ENCODE measurements at regions not wholly inside any gene's neighbourhood (a gene's known extent, or its start where the extent isn't known, plus 50 kb on each side); places are given as distances from the start of the nearest gene placed in this dataset.

DNA sequence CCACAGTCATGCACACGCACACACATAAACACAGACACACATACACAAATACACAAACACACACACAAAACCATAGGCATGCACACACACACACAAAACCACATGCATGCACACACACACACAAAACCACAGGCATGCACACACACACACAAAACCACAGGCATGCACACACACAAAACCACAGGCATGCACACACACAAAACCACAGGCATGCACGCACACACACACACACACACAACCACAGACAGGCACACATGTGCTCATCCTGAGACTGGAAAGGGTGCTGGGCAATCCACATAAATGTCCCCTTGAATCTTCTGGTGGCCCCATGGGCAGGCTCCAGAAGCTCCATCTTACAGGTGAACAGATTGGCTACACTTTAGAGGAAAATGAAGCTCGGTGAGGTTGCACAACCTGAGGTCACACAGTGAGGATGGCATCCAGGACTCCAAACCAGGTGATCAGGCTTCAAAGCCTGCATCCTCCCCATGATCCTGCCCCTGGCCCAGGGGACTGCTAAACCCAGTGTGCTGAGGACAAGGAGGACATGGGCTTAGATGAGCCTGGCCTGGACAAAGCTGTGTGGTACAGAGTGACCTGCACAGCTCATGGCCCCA, 144.8 kb downstream of the GADD45G start:
- H3K27me3 ChIP-seq (ENCODE audit: control insufficient read depth, insufficient read depth, low read length), result no peaks in the 10 kb centered on the region
- DNase-seq (ENCODE audit: low read depth, low spot score), result no peak
- peaks cover 25% of the 10 kb centered on the region; the same call in 1 of the 2 replicates for H3K9me3 ChIP-seq (ENCODE audit: control insufficient read depth, insufficient read depth, low read length)
- H3K4me3 ChIP-seq (ENCODE audit: low read depth, low read length), result no peak overlapping the region
- TF ChIP-seq CTCF (IDR thresholded peaks at IDR 0.05; ENCODE audit: low read depth, low read length), result no peak
- CTCF ChIA-PET, result no interaction called here
- no peak overlapping the region for H3K27ac ChIP-seq (ENCODE audit: low read depth, low read length)
- POLR2A ChIA-PET, result no interaction called here

- Histone ChIP-seq H3K4me3 (ENCODE audit: low read depth, low read length) (no peak overlapping the region), H3K9me3 (ENCODE audit: control insufficient read depth, insufficient read depth, low read length) (peaks cover 21% of the 10 kb centered on the region; the same call in 1 of the 2 replicates), H3K27ac (ENCODE audit: low read depth, low read length) (no peak overlapping the region), H3K27me3 (ENCODE audit: control insufficient read depth, insufficient read depth, low read length) (no peaks in the 10 kb centered on the region)
- POLR2A ChIA-PET, result no interaction called here
- TF ChIP-seq CTCF (IDR thresholded peaks at IDR 0.05; ENCODE audit: low read depth, low read length), result no peak
- CTCF ChIA-PET, result no interaction called here
- no peak for DNase-seq (ENCODE audit: low read depth, low spot score)
These were observed 145.4 kb downstream of the GADD45G start for GRCh38 chr9:89750117-89750791.

DNA sequence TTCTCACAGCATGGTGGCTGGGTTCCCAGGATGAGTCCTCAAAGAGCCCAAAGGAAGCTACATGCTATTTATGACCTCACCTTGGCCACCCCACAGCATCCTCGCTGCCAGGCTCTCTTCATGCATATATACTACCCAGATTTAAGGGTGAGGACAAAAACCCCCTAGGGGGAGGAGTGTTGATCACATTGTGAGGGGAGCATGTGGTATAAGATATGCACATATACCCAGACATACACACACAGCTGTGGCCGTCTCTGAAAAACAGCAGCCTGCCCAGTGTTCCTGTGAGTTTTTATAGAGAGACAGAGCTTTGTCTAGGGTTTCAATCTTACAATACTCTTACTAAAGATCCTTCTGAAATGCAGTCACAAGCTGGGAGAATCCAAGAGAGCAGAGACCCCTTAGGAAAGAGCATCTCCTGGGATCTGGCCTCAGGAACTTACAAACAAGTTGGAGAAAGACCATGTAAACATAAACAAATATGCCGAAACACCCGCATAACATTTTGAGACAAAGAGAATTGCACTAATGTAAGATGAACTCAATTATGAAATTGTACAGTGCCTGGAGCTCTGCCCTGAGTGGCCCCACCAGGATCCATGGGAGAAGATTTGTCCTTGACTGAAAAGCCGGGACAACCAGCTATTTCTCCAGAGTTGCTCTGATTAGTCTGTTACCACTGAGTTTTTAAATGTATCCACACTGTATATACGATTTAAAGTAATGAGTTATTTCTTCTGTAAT, 146.4 kb downstream of the GADD45G start:
- Histone ChIP-seq H3K27ac (ENCODE audit: low read depth, low read length) (no peak overlapping the region), H3K27me3 (ENCODE audit: control insufficient read depth, insufficient read depth, low read length) (peaks cover 2% of the 10 kb centered on the region), H3K9me3 (ENCODE audit: control insufficient read depth, insufficient read depth, low read length) (peaks cover 12% of the 10 kb centered on the region; the same call in 1 of the 2 replicates), H3K4me3 (ENCODE audit: low read depth, low read length) (no peak overlapping the region)
- POLR2A ChIA-PET, result no interaction called here
- TF ChIP-seq CTCF (IDR thresholded peaks at IDR 0.05; ENCODE audit: low read depth, low read length), result no peak
- DNase-seq (ENCODE audit: low read depth, low spot score), result no peak
- CTCF ChIA-PET, result no interaction called here

DNA sequence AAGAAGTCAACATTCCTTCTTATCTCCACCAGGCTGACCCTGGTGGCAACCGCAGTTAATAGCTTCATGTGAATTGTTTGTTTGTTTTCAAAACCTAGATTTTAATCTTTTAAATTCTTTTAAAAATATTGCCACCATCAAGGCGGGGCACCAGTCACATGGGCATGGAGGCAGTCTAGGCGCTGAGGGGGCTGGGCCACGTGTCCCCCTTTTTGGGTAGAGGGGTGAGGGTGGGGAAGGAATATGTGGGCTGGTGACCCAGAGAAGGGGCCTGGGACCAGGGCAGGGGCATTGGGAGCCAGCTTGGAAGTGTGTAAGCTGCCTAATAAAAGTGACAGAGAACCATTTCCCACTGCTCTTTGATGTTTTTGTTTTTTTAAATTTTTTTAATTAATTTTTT, 147.3 kb downstream of the GADD45G start:
- no peak overlapping the region for H3K4me3 ChIP-seq (ENCODE audit: low read depth, low read length)
- no peak overlapping the region for H3K27ac ChIP-seq (ENCODE audit: low read depth, low read length)
- TF ChIP-seq CTCF (IDR thresholded peaks at IDR 0.05; ENCODE audit: low read depth, low read length), result no peak
- no peak for DNase-seq (ENCODE audit: low read depth, low spot score)
- ChIA-PET POLR2A (no interaction called here), CTCF (no interaction called here)
- peaks cover 2% of the 10 kb centered on the region for H3K27me3 ChIP-seq (ENCODE audit: control insufficient read depth, insufficient read depth, low read length)
- peaks cover 7% of the 10 kb centered on the region; the same call in 1 of the 2 replicates for H3K9me3 ChIP-seq (ENCODE audit: control insufficient read depth, insufficient read depth, low read length)

All from AG04450 (cell line).